Activated naive CD8-positive, alpha-beta T cell treated with anti-CD3 and anti-CD28 coated beads for 36 hours (primary cell): ENCODE measurements at regions not wholly inside any gene's neighbourhood (a gene's known extent, or its start where the extent isn't known, plus 50 kb on each side); places are given as distances from the start of the nearest gene placed in this dataset.

ENCODE experiments used
- DNase-seq: peaks from one replicate; pipeline ENCODE4 v3.0.0; 2021
- H3K27ac Mint-ChIP-seq: one replicate; pipeline ENCODE4 v1.8.0; 2022; ENCODE audit warnings: mild to moderate bottlenecking, moderate library complexity, mixed read lengths
- H3K27me3 Mint-ChIP-seq: one replicate; pipeline ENCODE4 v1.8.0; 2022; ENCODE audit warnings: mild to moderate bottlenecking, mixed read lengths
- H3K36me3 Mint-ChIP-seq: one replicate; pipeline ENCODE4 v1.8.0; 2021; ENCODE audit warnings: mild to moderate bottlenecking, mixed read lengths
- H3K4me1 Mint-ChIP-seq: one replicate; pipeline ENCODE4 v1.8.0; 2021; ENCODE audit warnings: mixed read lengths
- H3K4me3 Mint-ChIP-seq: one replicate; pipeline ENCODE4 v1.8.0; 2022; ENCODE audit warnings: mild to moderate bottlenecking, moderate library complexity, mixed read lengths
- H3K9me3 Mint-ChIP-seq: one replicate; pipeline ENCODE4 v1.8.0; 2022; ENCODE audit warnings: mixed read lengths

GRCh38 chr10:125466685-125467084 lies 216.3 kb downstream of the TEX36 start:
- Mint-ChIP-seq H3K4me3 (no peak overlapping the region), H3K27ac (no peak overlapping the region)

GRCh38 chr10:125462845-125463244 lies 220.1 kb downstream of the TEX36 start:
- no peaks in the 10 kb centered on the region for H3K36me3 Mint-ChIP-seq
- H3K9me3 Mint-ChIP-seq, result no peaks in the 10 kb centered on the region
- no peak for DNase-seq
- H3K4me1 Mint-ChIP-seq, result no peaks in the 10 kb centered on the region
- H3K27me3 Mint-ChIP-seq, result peaks cover 6% of the 10 kb centered on the region
- no peak overlapping the region for H3K27ac Mint-ChIP-seq
- H3K4me3 Mint-ChIP-seq, result no peak overlapping the region

More at GRCh38 chr10:125466685-125467084, 216.3 kb downstream of the TEX36 start:
- H3K27me3 Mint-ChIP-seq, result peaks cover 6% of the 10 kb centered on the region
- H3K36me3 Mint-ChIP-seq, result no peaks in the 10 kb centered on the region
- no peaks in the 10 kb centered on the region for H3K9me3 Mint-ChIP-seq
- H3K4me1 Mint-ChIP-seq, result no peaks in the 10 kb centered on the region
- no peak for DNase-seq

GRCh38 chr10:125460326-125460725 lies 222.6 kb downstream of the TEX36 start:
- Mint-ChIP-seq H3K27me3 (no peaks in the 10 kb centered on the region), H3K4me1 (no peaks in the 10 kb centered on the region), H3K9me3 (no peaks in the 10 kb centered on the region), H3K27ac (no peak overlapping the region), H3K36me3 (no peaks in the 10 kb centered on the region), H3K4me3 (no peak overlapping the region)
- no peak for DNase-seq

- peaks cover 5% of the 10 kb centered on the region for H3K27me3 Mint-ChIP-seq
- H3K27ac Mint-ChIP-seq, result no peak overlapping the region
- H3K4me1 Mint-ChIP-seq, result no peaks in the 10 kb centered on the region
- H3K9me3 Mint-ChIP-seq, result no peaks in the 10 kb centered on the region
- no peak for DNase-seq
- no peaks in the 10 kb centered on the region for H3K36me3 Mint-ChIP-seq
- no peak overlapping the region for H3K4me3 Mint-ChIP-seq
Observed at GRCh38 chr10:125457406-125457805, 225.6 kb downstream of the TEX36 start.

- no peak for DNase-seq
- Mint-ChIP-seq H3K4me3 (no peak overlapping the region), H3K9me3 (no peaks in the 10 kb centered on the region), H3K36me3 (no peaks in the 10 kb centered on the region), H3K4me1 (no peaks in the 10 kb centered on the region), H3K27me3 (peaks cover 10% of the 10 kb centered on the region), H3K27ac (no peak overlapping the region)
Observed at GRCh38 chr10:125455855-125456254, 227.1 kb downstream of the TEX36 start.

GRCh38 chr10:125455431-125455830 lies 227.5 kb downstream of the TEX36 start:
- no peak overlapping the region for H3K27ac Mint-ChIP-seq
- peaks cover 10% of the 10 kb centered on the region for H3K27me3 Mint-ChIP-seq
- H3K36me3 Mint-ChIP-seq, result no peaks in the 10 kb centered on the region
- no peak overlapping the region for H3K4me3 Mint-ChIP-seq
- DNase-seq, result no peak
- no peaks in the 10 kb centered on the region for H3K9me3 Mint-ChIP-seq
- no peaks in the 10 kb centered on the region for H3K4me1 Mint-ChIP-seq

- Mint-ChIP-seq H3K27ac (no peak overlapping the region), H3K27me3 (peaks cover 10% of the 10 kb centered on the region), H3K9me3 (no peaks in the 10 kb centered on the region), H3K4me1 (no peaks in the 10 kb centered on the region), H3K36me3 (no peaks in the 10 kb centered on the region), H3K4me3 (no peak overlapping the region)
- DNase-seq, result no peak
Observed at GRCh38 chr10:125451319-125451718, 231.6 kb downstream of the TEX36 start.

GRCh38 chr10:125450218-125450617 lies 232.7 kb downstream of the TEX36 start:
- Mint-ChIP-seq H3K36me3 (no peaks in the 10 kb centered on the region), H3K9me3 (no peaks in the 10 kb centered on the region), H3K27ac (no peak overlapping the region)

GRCh38 chr10:125449571-125449970 lies 233.4 kb downstream of the TEX36 start:
- Mint-ChIP-seq H3K9me3 (no peaks in the 10 kb centered on the region), H3K36me3 (no peaks in the 10 kb centered on the region), H3K27ac (no peak overlapping the region), H3K4me1 (no peaks in the 10 kb centered on the region), H3K4me3 (no peak overlapping the region), H3K27me3 (peaks cover 5% of the 10 kb centered on the region)
- DNase-seq, result no peak

More at GRCh38 chr10:125450218-125450617, 232.7 kb downstream of the TEX36 start:
- Mint-ChIP-seq H3K27me3 (peaks cover 10% of the 10 kb centered on the region), H3K4me1 (no peaks in the 10 kb centered on the region), H3K4me3 (no peak overlapping the region)
- DNase-seq, result no peak

GRCh38 chr10:125448596-125448995 lies 234.4 kb downstream of the TEX36 start:
- H3K27me3 Mint-ChIP-seq, result peaks cover 5% of the 10 kb centered on the region
- no peaks in the 10 kb centered on the region for H3K9me3 Mint-ChIP-seq
- H3K36me3 Mint-ChIP-seq, result no peaks in the 10 kb centered on the region
- DNase-seq, result no peak
- H3K27ac Mint-ChIP-seq, result no peak overlapping the region
- H3K4me1 Mint-ChIP-seq, result no peaks in the 10 kb centered on the region
- H3K4me3 Mint-ChIP-seq, result no peak overlapping the region

- Mint-ChIP-seq H3K27ac (no peak overlapping the region), H3K9me3 (no peaks in the 10 kb centered on the region), H3K36me3 (no peaks in the 10 kb centered on the region), H3K27me3 (no peaks in the 10 kb centered on the region), H3K4me3 (no peak overlapping the region), H3K4me1 (no peaks in the 10 kb centered on the region)
- DNase-seq, result no peak
Observed at GRCh38 chr10:125444790-125445189, 238.2 kb downstream of the TEX36 start.

GRCh38 chr10:125442856-125443540 lies 240.0 kb downstream of the TEX36 start:
- no peaks in the 10 kb centered on the region for H3K27me3 Mint-ChIP-seq
- no peaks in the 10 kb centered on the region for H3K36me3 Mint-ChIP-seq
- DNase-seq, result no peak
- no peak overlapping the region for H3K27ac Mint-ChIP-seq
- H3K4me1 Mint-ChIP-seq, result no peaks in the 10 kb centered on the region
- H3K9me3 Mint-ChIP-seq, result no peaks in the 10 kb centered on the region
- H3K4me3 Mint-ChIP-seq, result no peak overlapping the region

GRCh38 chr10:125441151-125441550 lies 241.8 kb downstream of the TEX36 start:
- no peaks in the 10 kb centered on the region for H3K36me3 Mint-ChIP-seq
- H3K27me3 Mint-ChIP-seq, result no peaks in the 10 kb centered on the region
- no peak overlapping the region for H3K4me3 Mint-ChIP-seq
- no peaks in the 10 kb centered on the region for H3K9me3 Mint-ChIP-seq
- DNase-seq, result no peak
- H3K4me1 Mint-ChIP-seq, result no peaks in the 10 kb centered on the region
- no peak overlapping the region for H3K27ac Mint-ChIP-seq

- Mint-ChIP-seq H3K27me3 (peaks cover 13% of the 10 kb centered on the region), H3K27ac (no peak overlapping the region), H3K36me3 (no peaks in the 10 kb centered on the region), H3K4me3 (no peak overlapping the region), H3K4me1 (no peaks in the 10 kb centered on the region), H3K9me3 (peaks cover 8% of the 10 kb centered on the region)
- DNase-seq, result no peak
Observed at GRCh38 chr10:125431149-125431548, 251.8 kb downstream of the TEX36 start.

- Mint-ChIP-seq H3K4me3 (no peak overlapping the region), H3K4me1 (no peaks in the 10 kb centered on the region), H3K27me3 (peaks cover 8% of the 10 kb centered on the region), H3K36me3 (no peaks in the 10 kb centered on the region), H3K9me3 (peaks cover 6% of the 10 kb centered on the region), H3K27ac (no peak overlapping the region)
- DNase-seq, result no peak
Observed at GRCh38 chr10:125428054-125428453, 254.9 kb downstream of the TEX36 start.

GRCh38 chr10:125424191-125424847 lies 258.6 kb downstream of the TEX36 start:
- no peaks in the 10 kb centered on the region for H3K36me3 Mint-ChIP-seq

More at GRCh38 chr10:125424191-125424847, 258.6 kb downstream of the TEX36 start:
- Mint-ChIP-seq H3K27ac (no peak overlapping the region), H3K9me3 (no peaks in the 10 kb centered on the region), H3K4me1 (no peaks in the 10 kb centered on the region), H3K27me3 (peaks cover 3% of the 10 kb centered on the region), H3K4me3 (no peak overlapping the region)
- DNase-seq, result no peak
